Heart right ventricle (tissue), 16 donors: ENCODE measurements at regions not wholly inside any gene's neighbourhood (a gene's known extent, or its start where the extent isn't known, plus 50 kb on each side); places are given as distances from the start of the nearest gene placed in this dataset.

Experiments
- ATAC-seq, 8 donors: fragments of 200-7000 bp; cut with Tn5 transposase; one replicate each; pipeline ENCODE4 v1.9.1; 2020; ENCODE audit warnings: mild to moderate bottlenecking in 8 of 8, moderate library complexity in 8 of 8, moderate number of reproducible peaks in 1 of 8
- DNase-seq, 2 donors: peaks; one replicate each; pipeline ENCODE4 v3.0.0-alpha.2; 2020
- H3K27ac ChIP-seq, 10 donors: fragments of 200-600 bp; sonication (generic) in 2 of 10; one replicate each; pipeline versions ENCODE4 v1.5.0 to v1.8.0; 2020 to 2022; ENCODE audit warnings: mild to moderate bottlenecking in 3 of 10
- H3K27me3 ChIP-seq, 7 donors: fragments of 200-600 bp; one replicate each; pipeline ENCODE4 v1.8.0; 2021 to 2022; ENCODE audit warnings: mild to moderate bottlenecking in 2 of 7
- H3K36me3 ChIP-seq, 9 donors: fragments of 200-600 bp; sonication (generic) in 1 of 9; one replicate each; pipeline versions ENCODE4 v1.5.0 to v1.8.0; 2020 to 2022; ENCODE audit warnings: mild to moderate bottlenecking in 2 of 9
- H3K4me1 ChIP-seq, 9 donors: fragments of 200-600 bp; sonication (generic) in 1 of 9; one replicate each; pipeline versions ENCODE4 v1.5.0 to v1.8.0; 2020 to 2022; ENCODE audit warnings: mild to moderate bottlenecking in 4 of 9
- H3K4me3 ChIP-seq, 10 donors: fragments of 200-600 bp; sonication (generic) in 2 of 10; one replicate each; pipeline versions ENCODE4 v1.5.0 to v1.8.0; 2020 to 2022; ENCODE audit warnings: mild to moderate bottlenecking in 7 of 10, moderate library complexity in 2 of 10
- H3K9me3 ChIP-seq, 11 donors: fragments of 200-600 bp in 10 of 11; sonication (generic) in 2 of 11; one replicate each; pipeline versions ENCODE4 v1.5.0 to v1.8.0; 2013 to 2022; ENCODE audit warnings: mild to moderate bottlenecking in 2 of 11, control low read depth in 1 of 11, moderate library complexity in 1 of 11
- CTCF ChIP-seq, 9 donors: fragments of 200-600 bp; sonication (generic) in 2 of 9; IDR thresholded peaks; one replicate each; pipeline versions ENCODE4 v1.5.0 to v1.8.0; 2021 to 2022; ENCODE audit warnings: antibody characterized with exemption in 9 of 9, mild to moderate bottlenecking in 5 of 9, moderate library complexity in 1 of 9
- WGBS, 2 donors: extraction: QIAGEN DNeasy Blood & Tissue Kit; methylation state at CpG; one replicate each; pipeline ENCODE4 v1.1.7; 2013; ENCODE audit warnings: inconsistent platforms in 1 of 2; 5-methylcytosine and 5-hydroxymethylcytosine counted together
- intact Hi-C, 10 donors: fragments of 100-400 bp; cut with DNase I; formaldehyde crosslinking; loops; one replicate each; pipeline versions ENCODE4 v1.11.1 to v1.14.2; 2022
- donor health status: Arrhythmogenic right ventricular cardiomyopathy.
- donor health status: ischemic (EF 13 %, LVEDD 7.1; RV severe dilation, severe dysfunction).
- donor health status: healthy with polysubstance abuse.
- donor health status: DM: no; HTN: yes; CAD: no.
- donor health status: DM: no; HTN: no; CAD: no.
- donor health status: ischemic (EF 25% LVEDD 6.9; RV normal size, moderate dysfunction).
- donor health status: ischemic (EF 25% LVEDD 5.7; RV mildly dilated, moderate dysfunction).
- donor health status: healthy.
- donor health status: DM: yes; HTN: yes; CAD: no.
- donor health status: Ischemic cardiomyopathy.
- donor health status: ischemic (EF 35%, LVEDD 5.7; RV mildly dilated, moderate dysfunction).
- donor health status: nonischemic (EF 11% LVEDD 7.7; RV severe dilation, severe dysfunction).
- donor health status: DM: yes; HTN: yes; CAD: no.
- donor health status: PGD.
- donor health status: ischemic (EF 29% LVEDD 5.4; RV normal size, mild dysfunction).
- donor health status: nonischemic (EF 23%, LVEDD 6.1; RV moderate dilation, normal function).

- 85 to 87% methylated on average over 11 of the region's 11 CpGs for WGBS, 2 donors
- no peaks in the 10 kb centered on the region for H3K4me1 ChIP-seq
- no peak for DNase-seq
These were observed 316.4 kb downstream of the TEX29 start for GRCh38 chr13:111636804-111637203.

GRCh38 chr13:111637365-111637764 lies 316.9 kb downstream of the TEX29 start:
- WGBS, 2 donors = 89 to 92% methylated on average over 12 of the region's 12 CpGs
- no peaks in the 10 kb centered on the region for H3K36me3 ChIP-seq
- no peak for DNase-seq
- no peaks in the 10 kb centered on the region for H3K4me1 ChIP-seq
- peaks cover 0 to 43% (median 17%) of the 10 kb centered on the region in 7 donors for H3K27me3 ChIP-seq
- intact Hi-C loops = no loop called here
- no peak overlapping the region for H3K4me3 ChIP-seq
- H3K27ac ChIP-seq = no peak overlapping the region
- TF ChIP-seq CTCF (IDR thresholded peaks at IDR 0.05) = no peak
- ATAC-seq = no peak
- H3K9me3 ChIP-seq = no peaks in the 10 kb centered on the region

More at GRCh38 chr13:111636804-111637203, 316.4 kb downstream of the TEX29 start:
- ATAC-seq = no peak
- Histone ChIP-seq H3K9me3 (no peaks in the 10 kb centered on the region), H3K36me3 (no peaks in the 10 kb centered on the region), H3K27ac (no peak overlapping the region), H3K27me3 (peaks cover 0 to 37% (median 17%) of the 10 kb centered on the region in 7 donors), H3K4me3 (no peak overlapping the region)
- intact Hi-C loops = no loop called here
- TF ChIP-seq CTCF (IDR thresholded peaks at IDR 0.05) = no peak

- no peaks in the 10 kb centered on the region for H3K36me3 ChIP-seq
- ATAC-seq (no peak), DNase-seq (no peak)
- H3K9me3 ChIP-seq = no peaks in the 10 kb centered on the region
- WGBS, 2 donors = 84 to 88% methylated on average over 1 of the region's 1 CpG
- no peak for TF ChIP-seq CTCF (IDR thresholded peaks at IDR 0.05)
- no peak overlapping the region for H3K27ac ChIP-seq
- intact Hi-C loops = no loop called here
- no peak overlapping the region for H3K4me3 ChIP-seq
- peaks cover 0 to 40% (median 17%) of the 10 kb centered on the region in 7 donors for H3K27me3 ChIP-seq
- no peaks in the 10 kb centered on the region for H3K4me1 ChIP-seq
These were observed 317.8 kb downstream of the TEX29 start for GRCh38 chr13:111638233-111638632.

GRCh38 chr13:111639196-111639705 lies 318.8 kb downstream of the TEX29 start:
- no peak for TF ChIP-seq CTCF (IDR thresholded peaks at IDR 0.05)
- Histone ChIP-seq H3K27ac (no peak overlapping the region), H3K4me1 (no peaks in the 10 kb centered on the region), H3K27me3 (peaks cover 0 to 40% (median 17%) of the 10 kb centered on the region in 7 donors), H3K4me3 (no peak overlapping the region), H3K9me3 (no peaks in the 10 kb centered on the region), H3K36me3 (no peaks in the 10 kb centered on the region)
- ATAC-seq (no peak), DNase-seq (no peak)
- intact Hi-C loops = no loop called here
- WGBS, 2 donors = 75 to 82% methylated on average over 10 of the region's 10 CpGs
